Heart right ventricle (tissue), 16 donors: ENCODE measurements at regions not wholly inside any gene's neighbourhood (a gene's known extent, or its start where the extent isn't known, plus 50 kb on each side); places are given as distances from the start of the nearest gene placed in this dataset.

Experiments used
- ATAC-seq, 8 donors: fragments of 200-7000 bp; cut with Tn5 transposase; one replicate each; pipeline ENCODE4 v1.9.1; 2020; ENCODE audit warnings: mild to moderate bottlenecking in 8 of 8, moderate library complexity in 8 of 8, moderate number of reproducible peaks in 1 of 8
- DNase-seq, 2 donors: peaks; one replicate each; pipeline ENCODE4 v3.0.0-alpha.2; 2020
- H3K27ac ChIP-seq, 10 donors: fragments of 200-600 bp; sonication (generic) in 2 of 10; one replicate each; pipeline versions ENCODE4 v1.5.0 to v1.8.0; 2020 to 2022; ENCODE audit warnings: mild to moderate bottlenecking in 3 of 10
- H3K27me3 ChIP-seq, 7 donors: fragments of 200-600 bp; one replicate each; pipeline ENCODE4 v1.8.0; 2021 to 2022; ENCODE audit warnings: mild to moderate bottlenecking in 2 of 7
- H3K36me3 ChIP-seq, 9 donors: fragments of 200-600 bp; sonication (generic) in 1 of 9; one replicate each; pipeline versions ENCODE4 v1.5.0 to v1.8.0; 2020 to 2022; ENCODE audit warnings: mild to moderate bottlenecking in 2 of 9
- H3K4me1 ChIP-seq, 9 donors: fragments of 200-600 bp; sonication (generic) in 1 of 9; one replicate each; pipeline versions ENCODE4 v1.5.0 to v1.8.0; 2020 to 2022; ENCODE audit warnings: mild to moderate bottlenecking in 4 of 9
- H3K4me3 ChIP-seq, 10 donors: fragments of 200-600 bp; sonication (generic) in 2 of 10; one replicate each; pipeline versions ENCODE4 v1.5.0 to v1.8.0; 2020 to 2022; ENCODE audit warnings: mild to moderate bottlenecking in 7 of 10, moderate library complexity in 2 of 10
- H3K9me3 ChIP-seq, 11 donors: fragments of 200-600 bp in 10 of 11; sonication (generic) in 2 of 11; one replicate each; pipeline versions ENCODE4 v1.5.0 to v1.8.0; 2013 to 2022; ENCODE audit warnings: mild to moderate bottlenecking in 2 of 11, control low read depth in 1 of 11, moderate library complexity in 1 of 11
- CTCF ChIP-seq, 9 donors: fragments of 200-600 bp; sonication (generic) in 2 of 9; IDR thresholded peaks; one replicate each; pipeline versions ENCODE4 v1.5.0 to v1.8.0; 2021 to 2022; ENCODE audit warnings: antibody characterized with exemption in 9 of 9, mild to moderate bottlenecking in 5 of 9, moderate library complexity in 1 of 9
- WGBS, 2 donors: extraction: QIAGEN DNeasy Blood & Tissue Kit; methylation state at CpG; one replicate each; pipeline ENCODE4 v1.1.7; 2013; ENCODE audit warnings: inconsistent platforms in 1 of 2; 5-methylcytosine and 5-hydroxymethylcytosine counted together
- intact Hi-C, 10 donors: fragments of 100-400 bp; cut with DNase I; formaldehyde crosslinking; loops; one replicate each; pipeline versions ENCODE4 v1.11.1 to v1.14.2; 2022
- donor health status: Arrhythmogenic right ventricular cardiomyopathy.
- donor health status: ischemic (EF 13 %, LVEDD 7.1; RV severe dilation, severe dysfunction).
- donor health status: healthy with polysubstance abuse.
- donor health status: DM: no; HTN: yes; CAD: no.
- donor health status: DM: no; HTN: no; CAD: no.
- donor health status: ischemic (EF 25% LVEDD 6.9; RV normal size, moderate dysfunction).
- donor health status: ischemic (EF 25% LVEDD 5.7; RV mildly dilated, moderate dysfunction).
- donor health status: healthy.
- donor health status: DM: yes; HTN: yes; CAD: no.
- donor health status: Ischemic cardiomyopathy.
- donor health status: ischemic (EF 35%, LVEDD 5.7; RV mildly dilated, moderate dysfunction).
- donor health status: nonischemic (EF 11% LVEDD 7.7; RV severe dilation, severe dysfunction).
- donor health status: DM: yes; HTN: yes; CAD: no.
- donor health status: PGD.
- donor health status: ischemic (EF 29% LVEDD 5.4; RV normal size, mild dysfunction).
- donor health status: nonischemic (EF 23%, LVEDD 6.1; RV moderate dilation, normal function).

- TF ChIP-seq CTCF (IDR thresholded peaks at IDR 0.05), result no peak
- Histone ChIP-seq H3K27ac (no peak overlapping the region), H3K4me3 (no peak overlapping the region), H3K36me3 (no peaks in the 10 kb centered on the region), H3K9me3 (no peaks in the 10 kb centered on the region), H3K27me3 (no peaks in the 10 kb centered on the region), H3K4me1 (no peaks in the 10 kb centered on the region)
- WGBS, 2 donors, result 93 to 98% methylated on average over 3 of the region's 3 CpGs
- no peak for ATAC-seq
- no peak for DNase-seq
- intact Hi-C loops, result no loop called here
Observed at GRCh38 chr2:16151281-16151570, 210.9 kb downstream of the MYCN start.

GRCh38 chr2:16150456-16151280 is 210.3 kb downstream of the MYCN start:
- TF ChIP-seq CTCF (IDR thresholded peaks at IDR 0.05), result no peak
- 89 to 93% methylated on average over 5 of the region's 5 CpGs for WGBS, 2 donors
- DNase-seq (no peak), ATAC-seq (no peak)
- H3K4me1 ChIP-seq, result no peaks in the 10 kb centered on the region
- H3K36me3 ChIP-seq, result no peaks in the 10 kb centered on the region
- H3K9me3 ChIP-seq, result no peaks in the 10 kb centered on the region
- H3K27ac ChIP-seq, result no peak overlapping the region
- intact Hi-C loops, result no loop called here
- H3K27me3 ChIP-seq, result no peaks in the 10 kb centered on the region
- H3K4me3 ChIP-seq, result no peak overlapping the region

GRCh38 chr2:16149349-16150243 is 209.2 kb downstream of the MYCN start:
- WGBS, 2 donors, result 75 to 79% methylated on average over 17 of the region's 17 CpGs
- no peak for TF ChIP-seq CTCF (IDR thresholded peaks at IDR 0.05)

DNA sequence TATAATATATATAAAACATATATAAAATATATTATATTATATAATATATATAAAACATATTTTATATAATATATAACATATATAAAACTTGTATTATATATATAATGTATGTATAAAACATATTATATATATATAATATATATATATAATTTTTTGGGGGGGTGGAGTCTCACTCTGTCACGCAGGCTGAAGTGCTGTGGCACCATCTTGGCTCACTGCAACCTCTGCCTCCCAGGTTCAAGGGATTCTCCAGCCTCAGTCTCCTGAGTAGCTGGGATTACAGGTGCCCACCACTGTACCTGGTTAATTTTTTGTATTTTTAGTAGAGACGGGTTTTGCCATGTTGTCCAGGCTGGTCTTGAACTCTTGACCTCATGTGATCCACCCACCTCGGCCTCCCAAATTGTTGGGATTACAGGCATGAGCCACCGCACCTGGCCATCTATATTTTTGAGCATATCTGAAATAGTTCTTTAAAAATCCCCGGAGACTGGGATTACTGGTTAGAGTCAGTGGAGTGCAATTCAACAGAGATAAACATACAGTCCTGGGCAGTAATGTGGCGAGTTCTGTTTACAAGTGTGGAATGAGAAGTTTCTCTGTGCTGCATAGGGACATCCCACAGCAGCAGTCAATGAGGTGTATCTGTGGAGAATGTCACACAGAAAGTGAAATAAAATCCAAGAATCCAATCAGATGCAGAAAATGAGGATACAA is 208.4 kb downstream of the MYCN start:
- ATAC-seq, result no peak
- 90 to 91% methylated on average over 6 of the region's 6 CpGs for WGBS, 2 donors
- Histone ChIP-seq H3K36me3 (no peaks in the 10 kb centered on the region), H3K4me3 (no peak overlapping the region), H3K27ac (no peak overlapping the region), H3K9me3 (no peaks in the 10 kb centered on the region), H3K4me1 (no peaks in the 10 kb centered on the region), H3K27me3 (no peaks in the 10 kb centered on the region)
- no peak for TF ChIP-seq CTCF (IDR thresholded peaks at IDR 0.05)
- DNase-seq, result no peak
- intact Hi-C loops, result no loop called here

More at GRCh38 chr2:16149349-16150243, 209.2 kb downstream of the MYCN start:
- H3K27me3 ChIP-seq, result no peaks in the 10 kb centered on the region
- no peaks in the 10 kb centered on the region for H3K9me3 ChIP-seq
- no peaks in the 10 kb centered on the region for H3K36me3 ChIP-seq
- ATAC-seq (no peak), DNase-seq (no peak)
- no peaks in the 10 kb centered on the region for H3K4me1 ChIP-seq
- H3K4me3 ChIP-seq, result no peak overlapping the region
- H3K27ac ChIP-seq, result no peak overlapping the region
- intact Hi-C loops, result no loop called here
